Left cardiac atrium (tissue), 4 donors: ENCODE measurements at regions not wholly inside any gene's neighbourhood (a gene's known extent, or its start where the extent isn't known, plus 50 kb on each side); places are given as distances from the start of the nearest gene placed in this dataset.

Experiments used
- ATAC-seq, 2 donors: fragments of 200-7000 bp; cut with Tn5 transposase; one replicate each; pipeline ENCODE4 v1.9.1; 2020; ENCODE audit warnings: mild to moderate bottlenecking in 2 of 2, moderate library complexity in 2 of 2
- DNase-seq: peaks from one replicate; pipeline ENCODE4 v3.0.0-alpha.2; 2020
- intact Hi-C, 2 donors: fragments of 100-400 bp; cut with DNase I; formaldehyde crosslinking; loops; one replicate each; pipeline versions ENCODE4 v1.14.1 to v1.15.1; 2022 to 2023
- donor health status: DM: no; HTN: yes; CAD: no.
- donor health status: DM: no; HTN: yes; CAD: no; lungs with severe emphysema.
- donor health status: DM: yes; HTN: yes; CAD: no.
- donor health status: Dilated cardiomyopathy.

DNA sequence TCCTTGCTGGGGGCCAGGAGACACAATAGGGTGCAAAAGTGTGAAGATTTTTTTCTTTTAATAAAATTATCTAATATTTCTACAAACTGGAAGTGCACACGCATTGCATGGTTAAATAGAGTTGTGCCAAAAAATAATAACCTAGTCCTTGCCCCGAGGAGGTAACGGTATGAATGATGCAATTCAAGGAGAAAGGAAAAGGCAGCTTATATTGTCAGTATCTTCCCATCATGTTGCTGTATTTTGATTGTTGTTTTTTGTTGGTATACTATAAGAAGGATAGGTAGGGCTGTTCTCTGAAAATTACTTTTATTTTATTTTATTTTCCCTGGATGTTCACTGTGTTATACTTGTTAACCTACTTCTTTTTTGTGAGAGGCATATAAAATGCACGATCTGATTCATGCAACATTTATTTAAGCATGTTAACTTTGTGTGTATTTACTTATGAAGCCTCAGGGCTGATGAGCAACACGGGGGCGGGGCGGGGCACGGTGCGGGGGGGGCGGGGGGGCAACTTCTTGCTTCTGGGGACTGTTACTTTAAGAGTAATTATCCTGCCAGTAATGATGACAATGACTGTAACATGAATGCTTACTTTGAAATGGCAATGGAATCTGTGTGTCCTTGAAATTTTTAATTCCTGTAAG is 118.6 kb downstream of the AQP4 start:
- no peak for ATAC-seq
- intact Hi-C loops, result no loop called here
- DNase-seq, result no peak

DNA sequence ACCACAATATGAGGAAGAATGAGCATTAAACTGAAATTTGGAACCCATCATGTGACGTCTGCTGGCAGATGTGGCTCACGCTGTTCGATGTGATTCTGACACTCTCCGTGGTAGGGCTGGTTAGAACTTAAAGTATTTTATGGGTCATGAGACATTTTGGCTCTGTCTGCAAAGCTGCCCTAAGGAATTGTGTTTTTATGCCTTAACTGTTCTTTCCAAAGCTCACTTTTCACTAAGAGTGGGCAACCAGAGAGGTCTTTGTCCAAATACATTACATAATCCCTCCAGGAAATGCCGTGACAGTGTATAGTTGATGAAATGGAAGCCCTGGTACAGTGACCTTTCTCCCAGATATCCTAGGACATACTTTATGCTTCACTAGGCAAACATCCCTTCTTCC is 119.1 kb downstream of the AQP4 start:
- DNase-seq (no peak), ATAC-seq (peak in 1 of 2 donors; percentile 63)
- intact Hi-C loops, result no loop called here

DNA sequence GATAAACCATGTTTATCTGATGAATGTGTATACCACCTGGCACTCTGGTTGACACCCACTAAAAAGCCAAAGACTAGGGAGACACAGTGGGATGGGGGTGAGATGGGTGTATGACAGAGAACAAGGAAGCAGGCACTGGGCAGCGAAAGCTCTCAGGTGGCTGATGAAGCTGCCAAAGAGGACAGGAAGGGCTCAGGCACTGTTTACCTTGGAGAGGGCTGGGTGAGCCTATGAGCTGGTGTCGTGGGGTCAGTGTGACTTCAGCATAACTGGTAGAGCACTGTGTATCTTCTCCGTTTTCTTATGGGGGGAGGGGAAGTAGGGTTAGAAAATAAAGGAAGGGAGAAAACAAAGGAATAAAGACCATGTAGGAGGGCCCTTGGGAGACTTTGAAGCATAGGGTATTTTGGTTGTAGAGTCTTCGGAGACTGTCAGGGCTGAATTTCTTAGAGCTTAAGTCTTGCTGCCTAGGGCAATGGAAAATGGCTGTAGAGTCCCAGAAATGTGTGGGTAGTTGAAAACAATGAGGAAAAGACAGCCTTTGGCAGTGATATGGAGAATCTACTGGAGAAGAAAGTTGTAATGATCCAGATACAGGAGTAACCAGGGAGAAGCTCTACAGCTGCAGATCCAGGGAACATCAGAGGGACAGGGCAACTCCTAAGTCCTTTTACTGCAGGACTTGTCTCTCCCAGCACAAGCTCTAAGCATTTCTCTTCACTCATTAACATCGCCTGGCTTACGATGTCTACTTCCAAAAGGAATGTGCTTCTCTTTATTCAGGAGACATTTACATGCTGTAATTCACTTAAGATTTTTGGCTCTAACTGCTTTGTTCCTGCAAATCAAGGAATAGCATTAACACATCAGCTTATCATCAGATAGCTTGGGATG is 120.0 kb downstream of the AQP4 start:
- ATAC-seq, result no peak
- intact Hi-C loops, result no loop called here

DNA sequence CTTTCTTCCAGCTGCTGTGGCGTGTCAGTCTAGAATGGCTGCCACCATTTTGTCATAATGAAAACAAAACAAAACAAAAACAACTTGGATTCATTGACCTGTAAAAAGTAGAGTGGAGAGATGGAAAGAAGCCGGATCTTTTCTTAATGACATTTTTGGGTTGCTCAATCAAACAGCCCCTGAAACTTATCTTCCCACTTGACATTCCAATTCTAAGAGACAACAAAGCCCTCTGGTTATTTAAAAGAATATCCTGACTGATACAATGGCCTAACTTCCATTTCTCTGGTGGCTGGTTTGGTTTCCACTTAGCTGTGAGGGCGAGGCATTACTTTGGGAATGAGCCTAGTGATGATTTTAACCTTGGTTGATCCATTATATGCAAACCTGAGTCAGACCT is 123.7 kb downstream of the AQP4 start:
- ATAC-seq, result no peak
- no peak for DNase-seq
- intact Hi-C loops, result no loop called here

More for the DNA sequence above, 120.0 kb downstream of the AQP4 start:
- no peak for DNase-seq

DNA sequence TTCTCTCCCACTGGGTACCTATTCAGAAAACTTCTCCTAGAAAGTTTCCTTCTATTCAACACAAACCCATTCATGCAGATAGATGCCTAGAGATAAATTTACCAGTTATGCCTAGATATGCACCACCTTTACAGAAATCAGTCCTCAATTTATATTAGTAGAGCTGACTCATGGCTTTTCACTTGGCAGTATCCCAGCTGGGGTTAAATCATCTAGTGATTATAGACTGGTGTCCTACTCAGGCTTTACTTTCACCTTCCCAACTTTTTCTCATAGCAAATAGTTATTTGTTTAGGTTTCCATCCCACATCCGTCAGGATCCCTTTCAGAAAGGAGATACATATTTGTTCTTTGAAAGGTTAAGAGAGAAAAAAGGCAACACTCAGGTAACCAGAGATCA is 124.5 kb downstream of the AQP4 start:
- no peak for ATAC-seq
- intact Hi-C loops, result no loop called here

DNA sequence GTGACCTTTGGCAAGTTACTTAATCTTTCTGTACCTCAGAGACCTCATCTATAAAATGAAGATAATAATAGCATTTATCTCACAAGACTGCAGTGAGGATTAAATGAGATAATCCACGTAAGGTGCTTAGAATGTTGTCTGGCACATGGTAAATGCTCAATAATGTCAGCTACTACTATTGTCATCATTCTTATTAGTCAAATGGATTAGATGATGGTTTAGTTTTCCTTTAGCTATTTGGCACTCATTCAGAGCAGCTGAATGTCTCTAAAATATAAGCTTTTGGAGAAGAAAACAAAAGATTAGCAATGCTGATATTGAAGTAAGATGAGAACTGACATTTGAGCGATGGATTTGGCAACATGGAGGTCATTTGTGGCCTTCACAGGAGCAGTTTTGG is 125.1 kb downstream of the AQP4 start:
- ATAC-seq (no peak), DNase-seq (no peak)
- intact Hi-C loops, result no loop called here

More for the DNA sequence above, 124.5 kb downstream of the AQP4 start:
- no peak for DNase-seq

DNA sequence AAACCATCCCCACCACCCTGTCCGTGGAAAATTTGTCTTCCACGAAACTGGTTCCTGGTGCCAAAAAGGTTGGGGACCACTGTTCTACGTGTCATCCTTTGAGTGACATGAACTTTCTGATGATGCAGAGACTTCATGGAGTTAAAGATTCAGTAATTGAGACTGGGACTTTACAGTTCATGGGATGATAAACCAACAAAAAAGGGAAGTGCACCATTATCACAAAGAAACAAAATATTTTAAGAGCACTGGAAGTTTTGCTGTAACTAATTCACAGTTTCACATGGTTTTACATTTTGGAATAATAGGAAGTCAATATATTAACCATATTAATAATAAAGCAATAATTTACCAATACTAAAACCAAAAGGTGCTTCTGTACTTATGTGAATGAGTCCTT is 126.8 kb downstream of the AQP4 start:
- DNase-seq, result no peak
- no peak for ATAC-seq
- intact Hi-C loops, result no loop called here

DNA sequence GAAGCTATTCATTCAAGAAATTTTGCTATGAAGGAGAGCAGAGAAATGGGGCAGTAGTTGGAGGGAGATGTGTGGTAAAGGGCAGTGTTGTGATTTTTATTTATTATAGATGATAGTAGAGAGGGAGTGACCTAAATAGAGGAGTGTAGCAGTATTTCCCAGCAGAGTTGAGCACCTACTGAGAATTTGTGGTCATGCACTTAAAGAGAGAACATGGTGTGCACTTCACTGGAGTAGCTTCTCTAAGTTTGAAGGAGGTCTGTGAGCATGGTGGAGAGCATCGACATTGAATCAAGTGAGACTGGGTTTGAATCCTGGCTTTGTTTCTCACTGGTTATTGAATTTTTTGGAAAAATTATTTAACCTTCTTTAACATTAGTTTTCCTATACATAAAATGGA is 129.2 kb downstream of the AQP4 start:
- ATAC-seq (no peak), DNase-seq (no peak)

DNA sequence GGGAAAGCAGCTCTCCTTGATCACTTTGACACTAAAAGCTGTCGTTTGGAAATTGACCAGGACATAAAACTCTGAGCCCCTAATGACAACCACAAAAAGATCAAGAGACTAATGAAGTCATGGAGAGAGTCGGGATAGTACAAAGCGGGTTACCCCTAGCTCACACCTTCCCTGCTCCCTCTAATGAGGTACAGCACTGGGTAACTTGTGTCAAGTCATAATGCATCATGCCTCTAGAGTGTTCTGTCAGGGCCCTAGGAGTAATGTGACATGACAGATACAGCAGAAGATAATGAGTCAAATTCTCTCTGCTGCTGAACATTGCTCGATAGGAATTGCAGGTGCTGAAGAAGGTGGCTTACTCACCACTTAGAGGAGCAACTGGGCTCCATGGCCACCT is 130.7 kb downstream of the AQP4 start:
- intact Hi-C loops, result no loop called here
- DNase-seq (no peak), ATAC-seq (no peak)

More for the DNA sequence above, 129.2 kb downstream of the AQP4 start:
- intact Hi-C loops, result no loop called here

DNA sequence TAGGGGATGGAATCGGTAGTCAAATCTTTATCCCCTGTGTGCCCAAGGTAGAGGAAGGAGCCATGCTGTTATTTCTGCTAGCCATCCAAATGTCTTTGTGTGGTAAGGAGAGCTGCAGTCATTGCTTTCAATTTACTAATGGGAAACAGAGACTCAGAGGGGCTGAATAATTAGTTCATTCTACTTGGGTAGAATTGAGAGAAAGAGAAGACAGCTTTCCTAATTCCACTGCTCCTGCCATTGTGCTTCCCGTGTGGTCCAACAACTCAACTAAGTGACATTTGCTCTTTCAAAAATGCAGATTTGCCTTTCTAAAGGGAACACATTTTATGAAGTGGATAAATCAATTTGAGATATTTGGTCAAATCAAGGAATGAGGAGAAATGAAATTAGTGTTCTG is 136.1 kb downstream of the AQP4 start:
- intact Hi-C loops, result no loop called here
- no peak for DNase-seq
- ATAC-seq, result no peak

DNA sequence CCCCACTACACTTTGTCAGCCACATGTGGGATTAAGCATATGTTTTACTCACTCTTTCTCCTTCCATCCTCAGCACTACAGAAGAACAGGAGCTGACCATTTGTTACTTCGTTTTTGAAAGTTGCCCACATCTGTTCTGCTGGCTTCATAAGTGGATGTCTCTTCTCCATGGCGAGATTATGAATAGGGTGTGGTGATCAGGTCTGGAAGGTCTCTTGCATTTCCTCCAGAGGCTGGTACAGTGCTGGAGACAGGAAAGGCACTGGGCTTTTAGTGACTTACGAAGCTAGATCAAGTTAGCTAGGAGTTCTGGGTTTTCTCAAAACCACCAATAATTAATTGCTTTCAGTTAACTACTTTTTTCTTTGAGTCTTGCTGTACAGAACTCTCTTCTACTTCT is 136.5 kb downstream of the AQP4 start:
- ATAC-seq (no peak), DNase-seq (no peak)
- intact Hi-C loops, result no loop called here

DNA sequence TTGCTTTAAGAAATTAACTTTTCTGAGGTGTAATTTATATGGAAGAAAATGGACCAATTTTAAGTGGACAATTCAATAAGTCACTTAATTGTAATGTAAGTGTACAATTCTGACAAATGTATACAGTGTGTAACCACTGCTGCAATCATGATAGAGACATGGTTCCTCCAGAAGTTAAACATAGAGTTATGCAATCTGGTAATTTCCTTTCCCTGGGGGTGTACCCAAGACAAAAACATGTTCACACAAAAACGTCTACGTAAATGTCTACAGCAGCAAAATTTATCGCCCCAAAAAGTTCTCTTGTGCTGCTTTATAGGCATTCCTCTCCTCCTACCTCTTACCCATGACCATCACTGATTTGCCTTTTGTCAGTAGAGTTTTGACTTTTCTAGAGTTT is 141.5 kb downstream of the AQP4 start:
- DNase-seq (no peak), ATAC-seq (no peak)
- intact Hi-C loops, result no loop called here

DNA sequence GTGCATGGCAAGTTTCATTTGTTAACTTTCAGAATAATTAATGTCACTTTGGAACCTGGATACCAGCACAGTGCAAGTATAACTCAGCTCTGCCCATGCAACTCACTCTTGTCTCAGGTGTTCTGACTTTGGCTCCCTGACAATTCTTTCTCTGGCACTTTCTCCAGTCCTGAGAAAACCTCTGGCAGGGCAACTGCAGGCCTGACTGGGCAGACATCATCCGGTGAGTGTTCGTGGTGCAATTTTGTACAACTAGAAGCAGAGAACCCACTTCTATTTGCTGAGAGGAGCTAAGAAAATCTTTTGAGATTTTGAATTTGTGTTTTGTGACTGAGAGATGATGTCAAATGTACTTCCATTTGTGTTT is 143.0 kb downstream of the AQP4 start:
- intact Hi-C loops, result no loop called here
- DNase-seq (no peak), ATAC-seq (no peak)

DNA sequence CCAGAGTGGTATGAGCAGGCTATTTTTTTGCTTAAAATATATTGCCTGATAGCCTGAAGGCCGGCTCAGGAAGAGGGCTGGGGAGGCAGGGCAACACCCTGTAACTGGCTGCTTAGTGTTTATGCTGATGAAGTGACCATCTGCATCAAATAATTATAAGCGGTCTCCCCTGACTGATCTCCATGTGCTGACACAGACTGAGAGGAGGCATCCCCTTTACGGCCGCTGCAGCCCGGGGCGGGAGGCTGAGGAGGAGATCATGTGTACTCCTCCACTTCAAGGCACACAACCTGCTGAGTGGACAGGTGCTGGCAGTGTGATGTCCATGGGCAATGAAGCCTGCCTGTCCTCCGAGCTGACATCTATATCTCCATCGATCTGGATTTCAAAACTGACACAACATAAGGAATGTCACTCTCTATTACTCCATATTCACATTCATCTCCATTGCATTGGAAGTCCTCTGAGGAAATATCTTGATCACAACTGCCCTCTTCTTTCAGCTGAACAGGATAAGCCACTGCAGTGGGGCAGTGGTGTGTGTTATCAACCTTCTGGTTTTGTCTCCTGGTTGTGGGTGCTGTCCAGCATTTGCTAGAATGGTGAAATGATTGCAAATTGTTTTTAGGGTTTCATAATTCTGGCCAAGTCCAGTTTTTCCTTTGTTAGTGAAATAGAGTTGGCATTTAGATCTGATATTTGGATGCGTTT is 143.5 kb downstream of the AQP4 start:
- no peak for ATAC-seq
- intact Hi-C loops, result no loop called here

DNA sequence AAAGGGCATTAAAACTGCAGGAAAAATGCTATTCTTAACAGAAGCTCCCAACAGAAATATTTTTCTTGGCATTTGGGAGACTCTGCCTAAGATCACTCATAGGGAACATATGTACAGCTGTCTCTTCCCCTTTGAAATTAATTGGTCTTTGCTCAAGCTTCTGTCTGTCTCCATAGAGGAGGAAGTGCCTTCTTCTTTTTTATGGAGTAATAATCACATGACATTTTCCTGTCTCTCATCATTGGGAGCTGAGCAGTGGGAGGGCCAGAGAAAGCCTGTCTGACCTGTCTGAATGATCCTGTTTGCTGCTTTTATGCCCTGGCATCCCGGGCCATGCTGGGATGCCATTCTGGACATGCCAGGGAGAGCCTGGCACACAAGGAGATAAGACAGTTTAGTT is 145.6 kb downstream of the AQP4 start:
- intact Hi-C loops, result no loop called here
- DNase-seq, result no peak
- ATAC-seq, result no peak

More for the DNA sequence above, 143.5 kb downstream of the AQP4 start:
- no peak for DNase-seq

DNA sequence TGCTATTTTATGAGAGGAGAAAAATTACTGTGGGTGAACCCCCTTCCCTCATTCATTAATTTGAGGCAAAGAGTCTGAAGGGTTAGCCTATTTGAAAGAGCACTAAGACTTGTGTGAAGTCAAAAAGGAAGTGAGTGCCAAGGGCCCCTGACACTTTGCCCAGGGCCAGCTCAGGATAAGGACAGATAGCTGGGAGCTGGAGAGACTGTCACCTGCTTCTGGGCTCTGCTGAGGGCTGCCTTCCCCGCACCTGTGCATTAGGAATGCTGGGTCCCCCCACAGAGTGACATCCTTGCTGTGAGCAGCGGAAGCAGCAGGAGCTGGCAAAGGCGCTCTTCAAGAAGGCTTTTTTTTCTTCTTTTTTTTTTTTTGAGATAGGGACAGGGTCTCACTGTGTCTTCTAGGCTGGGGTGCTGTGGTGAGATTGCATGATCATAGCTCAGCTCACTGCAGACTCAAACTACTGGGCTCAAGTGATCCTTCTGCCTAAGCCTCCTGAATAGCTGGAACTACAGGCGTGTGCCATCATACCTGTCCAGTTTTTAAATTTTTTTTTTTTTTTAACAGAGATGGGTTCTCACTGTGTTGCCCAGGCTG is 148.3 kb downstream of the AQP4 start:
- intact Hi-C loops, result no loop called here
- DNase-seq (no peak), ATAC-seq (no peak)

DNA sequence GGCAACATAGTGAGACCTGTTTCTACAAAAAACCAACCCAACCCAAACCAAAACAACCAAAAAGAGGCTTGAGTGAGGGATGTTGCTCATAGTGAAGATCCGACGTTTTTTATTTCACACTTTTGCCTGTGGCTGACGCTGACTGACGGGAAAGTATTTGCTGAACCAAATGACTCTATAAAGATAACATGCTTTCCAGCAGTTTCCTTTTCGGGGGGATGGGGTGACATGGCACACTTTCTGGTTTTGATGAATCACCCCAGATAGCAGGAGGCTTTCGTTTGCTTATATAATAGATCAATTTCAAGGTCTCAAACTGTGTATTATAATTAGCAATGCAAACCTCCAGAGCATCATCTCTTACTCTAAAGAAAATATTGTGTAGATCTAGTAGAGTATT is 150.8 kb downstream of the AQP4 start:
- no peak for ATAC-seq
- DNase-seq, result no peak
- intact Hi-C loops, result no loop called here

DNA sequence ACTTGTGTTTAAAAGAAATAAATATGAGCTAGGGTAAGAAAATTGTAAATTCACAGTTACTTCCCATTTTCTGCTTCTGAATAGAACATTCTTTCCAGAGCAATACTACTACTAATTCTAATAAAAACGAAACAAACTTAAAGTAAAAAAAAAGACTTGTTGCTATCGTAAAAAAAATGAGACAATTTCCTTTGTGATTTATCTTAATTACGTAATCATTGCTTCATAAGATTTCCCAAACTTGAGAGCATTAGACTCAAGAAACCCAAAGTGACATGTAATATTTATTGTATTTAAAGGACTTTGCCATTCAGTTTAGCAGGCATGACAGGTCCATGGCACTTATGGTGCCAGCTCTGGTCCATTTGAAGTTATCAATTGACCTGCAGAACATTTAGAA is 153.8 kb downstream of the AQP4 start:
- DNase-seq (no peak), ATAC-seq (no peak)
- intact Hi-C loops, result no loop called here

DNA sequence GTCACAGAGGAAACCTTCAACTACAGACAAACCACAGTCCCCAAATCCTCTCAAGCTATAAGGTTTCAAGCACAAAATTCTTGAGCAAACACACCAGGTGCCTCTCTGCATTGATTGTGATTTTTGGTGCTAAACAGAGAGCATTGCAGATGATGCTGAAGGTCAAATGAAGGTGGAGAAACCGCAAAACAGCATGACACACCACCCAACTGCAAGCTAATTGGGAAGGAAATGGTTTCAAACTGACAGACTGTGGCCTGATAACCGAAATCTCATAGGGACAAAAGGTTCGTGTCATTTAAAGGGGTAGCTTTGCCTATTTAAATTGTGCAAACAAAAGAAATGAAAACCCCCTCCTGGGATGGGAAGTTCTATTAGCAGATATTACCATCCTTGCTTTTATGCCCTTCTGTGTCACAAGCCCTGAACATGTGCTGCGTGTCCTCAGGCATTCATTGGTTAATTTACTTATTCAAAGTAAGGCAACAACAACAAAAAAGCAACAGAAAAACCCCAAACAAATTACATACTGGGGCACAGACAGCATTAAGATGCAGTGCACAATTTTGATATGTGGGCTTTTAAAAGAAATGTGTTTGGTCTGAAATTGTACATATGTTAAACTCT is 154.9 kb downstream of the AQP4 start:
- no peak for ATAC-seq
- intact Hi-C loops, result no loop called here

DNA sequence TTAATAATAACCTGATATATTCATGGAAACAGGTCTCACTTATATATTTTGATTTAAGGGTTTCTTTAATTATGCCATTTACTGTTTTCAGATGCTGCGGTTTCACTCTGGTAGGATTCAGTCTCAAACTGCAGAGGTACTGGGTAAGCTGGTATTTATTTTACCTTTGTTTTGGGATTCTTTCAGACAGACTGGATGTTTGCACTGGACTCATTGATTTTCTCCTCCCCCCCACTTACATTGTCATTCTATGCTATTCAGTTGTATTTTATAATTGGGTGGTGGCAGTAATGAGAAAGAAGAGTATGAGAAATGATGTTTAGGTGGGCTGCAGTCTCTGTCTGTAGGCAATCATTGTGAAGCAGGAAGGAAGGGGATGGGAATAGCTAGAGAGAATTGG is 155.6 kb downstream of the AQP4 start:
- ATAC-seq (no peak), DNase-seq (no peak)
- intact Hi-C loops, result no loop called here

More for the DNA sequence above, 154.9 kb downstream of the AQP4 start:
- no peak for DNase-seq
